Frontal cortex (tissue), 3 donors: ENCODE measurements at regions not wholly inside any gene's neighbourhood (a gene's known extent, or its start where the extent isn't known, plus 50 kb on each side); places are given as distances from the start of the nearest gene placed in this dataset.
"Not testable (repeated sequence)": the region's sequence is repeated elsewhere in the genome, so short reads cannot be mapped to it uniquely, and the experiment has no call there.

Source experiments
- DNase-seq, 2 donors: peaks; one replicate each; pipeline ENCODE4 v3.0.0; 2012; ENCODE audit warnings: low spot score in 2 of 2
- FAIRE-seq: peaks from 2 replicates; lab custom pipeline; 2012; peaks lifted over from hg19 to GRCh38; lab: Jason Lieb, UNC
- donor health status: control.
- donor health status: control.
- donor health status: control.

GRCh38 chr3:132084982-132085381 is 50.2 kb upstream of the CPNE4 start:
- FAIRE-seq (no peak), DNase-seq (no peak)

- DNase-seq: no peak
- no peak for FAIRE-seq
These were observed 52.5 kb upstream of the CPNE4 start for GRCh38 chr3:132087356-132087755.

- no peak for FAIRE-seq
- no peak for DNase-seq
These were observed 53.5 kb upstream of the CPNE4 start for GRCh38 chr3:132088291-132088690.

GRCh38 chr3:132090921-132091320 is 56.1 kb upstream of the CPNE4 start:
- no peak for FAIRE-seq
- no peak for DNase-seq

GRCh38 chr3:132116601-132117000 is 81.8 kb upstream of the CPNE4 start:
- FAIRE-seq: no peak
- no peak for DNase-seq

GRCh38 chr3:132117642-132118041 is 82.8 kb upstream of the CPNE4 start:
- FAIRE-seq: no peak
- DNase-seq: no peak

GRCh38 chr3:132119531-132119930 is 84.7 kb upstream of the CPNE4 start:
- no peak for FAIRE-seq

GRCh38 chr3:132124096-132124495 is 89.3 kb upstream of the CPNE4 start:
- no peak for DNase-seq
- FAIRE-seq: no peak

More at GRCh38 chr3:132119531-132119930, 84.7 kb upstream of the CPNE4 start:
- DNase-seq: no peak

GRCh38 chr3:132124651-132125284 is 90.0 kb upstream of the CPNE4 start:
- no peak for DNase-seq
- no peak for FAIRE-seq

- FAIRE-seq (no peak), DNase-seq (no peak)
These were observed 99.8 kb upstream of the CPNE4 start for GRCh38 chr3:132134611-132135010.

- FAIRE-seq (no peak), DNase-seq (peak in 1 of 2 donors; percentile 10)
These were observed 101.0 kb upstream of the CPNE4 start for GRCh38 chr3:132135628-132136333.

GRCh38 chr3:132136334-132136716 is 101.5 kb upstream of the CPNE4 start:
- no peak for FAIRE-seq

GRCh38 chr3:132136902-132137301 is 102.1 kb upstream of the CPNE4 start:
- FAIRE-seq, DNase-seq: not testable (repeated sequence)

More at GRCh38 chr3:132136334-132136716, 101.5 kb upstream of the CPNE4 start:
- DNase-seq: no peak

- no peak for DNase-seq
- FAIRE-seq: no peak
These were observed 111.0 kb upstream of the CPNE4 start for GRCh38 chr3:132145833-132146232.

GRCh38 chr3:132154619-132155018 is 119.8 kb upstream of the CPNE4 start:
- DNase-seq: no peak
- FAIRE-seq: no peak

GRCh38 chr3:132159145-132159544 is 124.3 kb upstream of the CPNE4 start:
- DNase-seq: no peak
- no peak for FAIRE-seq

GRCh38 chr3:132160198-132160597 is 125.4 kb upstream of the CPNE4 start:
- FAIRE-seq (no peak), DNase-seq (no peak)

- DNase-seq: no peak
- no peak for FAIRE-seq
These were observed 126.8 kb upstream of the CPNE4 start for GRCh38 chr3:132161608-132162007.

GRCh38 chr3:132164469-132165092 is 129.8 kb upstream of the CPNE4 start:
- DNase-seq (no peak), FAIRE-seq (no peak)

GRCh38 chr3:132167870-132168269 is 133.1 kb upstream of the CPNE4 start:
- DNase-seq (no peak), FAIRE-seq (no peak)

- DNase-seq (no peak), FAIRE-seq (no peak)
These were observed 139.7 kb upstream of the CPNE4 start for GRCh38 chr3:132174500-132174899.
